ENCODE measurements at regions not wholly inside any gene's neighbourhood (a gene's known extent, or its start where the extent isn't known, plus 50 kb on each side); places are given as distances from the start of the nearest gene placed in this dataset.

DNA sequence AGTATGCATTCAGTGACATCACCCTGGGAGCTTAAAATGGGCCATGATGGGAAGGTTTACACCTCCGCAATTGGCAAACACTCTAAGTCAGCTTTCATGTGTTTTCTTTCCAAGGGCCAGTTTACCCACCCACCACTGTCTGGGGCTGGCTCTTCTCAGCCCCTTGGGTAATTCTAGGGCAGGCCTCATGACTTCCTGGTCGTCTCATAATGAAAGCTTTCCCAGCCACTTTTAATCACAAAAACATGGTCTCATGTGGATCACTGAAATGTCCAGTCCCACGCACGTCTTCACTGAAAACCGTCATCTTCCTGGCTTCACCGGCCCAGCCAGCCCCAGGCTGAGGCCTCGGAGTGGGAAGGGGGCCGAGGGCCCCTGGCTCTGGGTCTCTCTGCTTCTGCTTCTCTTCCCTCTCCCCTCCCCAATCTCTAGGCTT is 58.5 kb upstream of the ANO1 start:
- no peak overlapping the region for H3K27ac ChIP-seq
- TF ChIP-seq, protein P1, sequence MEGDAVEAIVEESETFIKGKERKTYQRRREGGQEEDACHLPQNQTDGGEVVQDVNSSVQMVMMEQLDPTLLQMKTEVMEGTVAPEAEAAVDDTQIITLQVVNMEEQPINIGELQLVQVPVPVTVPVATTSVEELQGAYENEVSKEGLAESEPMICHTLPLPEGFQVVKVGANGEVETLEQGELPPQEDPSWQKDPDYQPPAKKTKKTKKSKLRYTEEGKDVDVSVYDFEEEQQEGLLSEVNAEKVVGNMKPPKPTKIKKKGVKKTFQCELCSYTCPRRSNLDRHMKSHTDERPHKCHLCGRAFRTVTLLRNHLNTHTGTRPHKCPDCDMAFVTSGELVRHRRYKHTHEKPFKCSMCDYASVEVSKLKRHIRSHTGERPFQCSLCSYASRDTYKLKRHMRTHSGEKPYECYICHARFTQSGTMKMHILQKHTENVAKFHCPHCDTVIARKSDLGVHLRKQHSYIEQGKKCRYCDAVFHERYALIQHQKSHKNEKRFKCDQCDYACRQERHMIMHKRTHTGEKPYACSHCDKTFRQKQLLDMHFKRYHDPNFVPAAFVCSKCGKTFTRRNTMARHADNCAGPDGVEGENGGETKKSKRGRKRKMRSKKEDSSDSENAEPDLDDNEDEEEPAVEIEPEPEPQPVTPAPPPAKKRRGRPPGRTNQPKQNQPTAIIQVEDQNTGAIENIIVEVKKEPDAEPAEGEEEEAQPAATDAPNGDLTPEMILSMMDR (conservative IDR thresholded peaks at IDR 0.05), result no peak

DNA sequence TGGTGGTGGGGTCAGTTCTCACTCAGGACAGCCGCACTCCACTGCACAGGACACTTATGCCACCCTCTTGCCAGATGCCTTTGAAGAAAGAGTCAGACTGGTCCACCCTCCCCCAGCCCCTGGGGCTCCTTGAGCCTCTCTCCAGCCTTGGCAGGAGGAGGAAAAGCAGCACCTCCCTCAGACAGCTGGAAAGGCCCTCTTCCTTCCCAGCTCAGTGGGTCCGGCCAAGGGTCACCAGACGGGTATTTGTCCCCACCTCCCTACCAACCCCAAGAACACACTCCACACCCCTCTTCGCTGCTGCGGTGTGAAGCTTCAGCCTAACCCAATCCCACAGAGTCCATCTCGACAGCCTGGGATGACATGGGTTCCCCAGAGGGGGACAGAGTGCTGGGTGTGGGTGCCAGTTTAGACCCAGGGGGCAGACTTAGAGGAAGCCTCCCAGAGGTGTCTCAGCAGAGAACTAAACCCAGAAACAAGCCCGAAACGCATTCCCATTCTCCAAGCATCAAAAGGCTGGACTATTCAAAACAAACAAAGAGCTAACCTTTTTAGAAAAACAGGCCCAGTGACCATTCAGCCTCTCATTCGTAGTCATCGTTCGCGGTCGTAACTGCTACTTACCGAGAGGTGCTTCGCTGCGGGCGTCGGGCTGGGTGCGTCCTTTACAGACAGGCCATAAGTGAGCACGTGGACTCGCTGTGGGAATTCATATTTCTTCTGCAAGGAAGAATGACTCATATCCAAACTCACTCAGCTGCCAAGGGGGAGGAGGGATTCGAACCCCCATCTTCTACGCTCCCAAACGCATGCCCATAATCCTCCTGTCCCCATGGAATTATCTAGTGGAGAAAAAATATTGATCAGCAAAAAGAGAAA is 57.5 kb upstream of the ANO1 start:
- TF ChIP-seq, protein P1 (conservative IDR thresholded peaks at IDR 0.05), result no peak
- no peak overlapping the region for H3K27ac ChIP-seq

DNA sequence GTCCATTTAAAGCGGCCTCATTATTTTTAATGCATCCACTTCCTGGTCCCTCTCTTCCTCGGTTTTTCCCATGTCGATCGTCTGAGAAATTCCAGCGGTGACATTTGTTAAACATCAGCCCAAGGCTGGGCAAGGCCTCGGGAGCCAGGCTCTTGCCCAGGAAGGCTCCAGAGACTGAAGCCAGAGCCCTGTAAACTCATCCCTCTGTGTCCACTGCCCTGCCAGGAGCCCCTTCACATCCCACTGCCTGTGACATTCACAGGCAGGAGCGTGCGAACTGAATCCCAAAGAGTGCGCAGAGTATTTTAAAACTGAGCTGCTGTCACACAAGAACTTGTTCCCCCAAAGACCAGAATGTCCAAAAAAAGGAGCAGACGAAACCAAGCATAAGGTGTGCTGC is 56.5 kb upstream of the ANO1 start:
- TF ChIP-seq, protein P1 (conservative IDR thresholded peaks at IDR 0.05), result no peak
- no peak overlapping the region for H3K27ac ChIP-seq

DNA sequence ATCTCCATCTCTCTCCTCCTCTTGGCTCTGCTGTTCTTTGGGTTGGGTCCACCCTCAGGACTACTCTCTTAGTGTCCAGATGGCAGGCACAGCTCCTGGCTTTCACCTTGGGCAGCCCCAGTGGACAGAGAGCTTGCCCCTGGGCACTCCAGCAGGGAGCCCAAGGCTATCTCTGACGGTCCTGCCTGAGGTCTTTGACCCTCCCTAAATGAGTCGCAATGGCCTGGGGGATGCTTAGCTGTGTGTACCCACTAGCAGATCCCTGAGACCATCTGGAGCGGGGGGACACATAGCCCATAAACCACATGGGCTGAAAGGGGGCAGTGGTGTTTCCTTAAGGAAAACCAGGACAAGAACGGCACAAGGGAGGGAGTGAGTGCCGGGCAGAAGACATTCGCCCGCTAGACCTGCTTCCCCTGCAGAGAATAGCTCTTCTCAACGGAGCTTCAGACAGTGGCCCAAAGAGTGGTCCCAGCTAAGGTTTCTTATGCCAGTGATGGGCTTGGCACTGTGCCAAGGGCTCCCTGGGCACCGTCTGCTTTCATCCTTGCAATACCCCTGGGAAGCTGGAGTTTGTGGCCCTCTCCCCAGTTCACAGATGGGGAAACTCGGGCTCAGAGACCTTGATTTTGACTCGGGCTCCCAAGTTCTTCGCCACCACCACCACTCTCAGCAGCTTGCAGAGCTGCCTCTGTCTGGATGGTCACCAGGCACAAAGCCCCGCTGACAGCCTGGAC is 53.9 kb upstream of the ANO1 start:
- TF ChIP-seq, protein P1 (conservative IDR thresholded peaks at IDR 0.05), result no peak
- H3K27ac ChIP-seq, result no peak overlapping the region

DNA sequence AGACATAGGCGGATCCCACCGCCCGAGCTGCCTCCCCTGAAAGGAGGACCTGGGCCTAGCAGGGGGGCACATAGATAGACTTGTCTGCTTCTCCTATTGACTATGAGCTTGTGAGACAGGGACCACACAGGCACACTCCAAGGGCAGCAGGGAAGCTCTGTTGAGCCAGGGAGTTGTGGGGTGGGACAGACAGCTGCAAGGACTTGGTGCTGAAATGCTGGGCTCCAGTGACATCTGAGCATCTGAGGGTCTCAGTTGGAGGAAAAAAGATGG is 53.4 kb upstream of the ANO1 start:
- TF ChIP-seq, protein P1 (conservative IDR thresholded peaks at IDR 0.05), result no peak
- H3K27ac ChIP-seq, result no peak overlapping the region

DNA sequence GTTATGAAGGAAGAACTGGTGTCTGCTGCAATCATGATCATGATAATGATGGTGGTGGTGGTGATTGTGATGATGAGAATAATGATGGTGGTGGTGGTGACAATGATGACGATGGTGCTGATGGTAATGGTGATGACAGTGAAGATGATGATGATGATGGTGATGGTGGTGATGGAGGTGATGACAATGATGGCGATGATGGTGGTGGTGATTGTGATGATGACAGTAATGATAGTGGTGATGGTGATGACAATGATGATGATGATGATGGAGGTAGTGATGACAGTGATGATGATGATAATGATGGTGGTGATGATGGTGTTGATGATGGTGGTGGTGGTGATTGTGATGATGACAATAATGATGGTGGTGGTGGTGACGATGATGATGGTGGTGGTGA is 52.8 kb upstream of the ANO1 start:
- TF ChIP-seq, protein P1 (conservative IDR thresholded peaks at IDR 0.05), result no peak
- no peak overlapping the region for H3K27ac ChIP-seq

DNA sequence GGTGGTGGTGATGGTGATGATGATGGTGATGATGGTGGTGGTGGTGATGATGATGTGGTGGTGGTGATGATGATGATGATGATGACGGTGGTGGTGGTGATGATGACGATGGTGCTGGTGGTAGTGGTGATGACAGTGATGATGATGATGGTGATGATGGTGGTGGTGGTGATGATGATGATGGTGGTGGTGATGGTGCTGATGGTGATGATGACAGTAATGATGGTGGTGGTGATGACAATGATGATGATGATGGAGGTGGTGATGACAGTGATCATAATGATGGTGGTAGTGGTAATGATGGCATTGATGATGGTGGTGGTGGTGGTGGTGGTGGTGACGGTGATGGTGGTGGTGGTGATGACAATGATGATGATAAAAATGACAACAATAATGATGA is 52.1 kb upstream of the ANO1 start:
- no peak overlapping the region for H3K27ac ChIP-seq
- TF ChIP-seq, protein P1 (conservative IDR thresholded peaks at IDR 0.05), result no peak

Data from VCaP (cell line).